Ascending aorta (tissue), 2 donors: ENCODE measurements at regions not wholly inside any gene's neighbourhood (a gene's known extent, or its start where the extent isn't known, plus 50 kb on each side); places are given as distances from the start of the nearest gene placed in this dataset.

Source experiments
- DNase-seq, 2 donors: peaks; one replicate each; pipeline ENCODE4 v3.0.0-alpha.2; 2019; ENCODE audit warnings: low spot score in 2 of 2
- H3K27ac ChIP-seq, 2 donors: fragments of 200-600 bp; sonication (generic); one replicate each; pipeline ENCODE4 v1.5.1; 2016 to 2017; ENCODE audit warnings: mild to moderate bottlenecking in 1 of 2
- H3K27me3 ChIP-seq: fragments of 200-600 bp; sonication (generic); one replicate; pipeline ENCODE4 v1.5.1; 2017
- H3K36me3 ChIP-seq, 2 donors: fragments of 200-600 bp; sonication (generic); one replicate each; pipeline ENCODE4 v1.5.1; 2016
- H3K4me1 ChIP-seq, 2 donors: fragments of 200-600 bp; sonication (generic); one replicate each; pipeline ENCODE4 v1.5.1; 2016 to 2017; ENCODE audit warnings: mild to moderate bottlenecking in 1 of 2
- H3K4me3 ChIP-seq, 2 donors: fragments of 200-600 bp; sonication (generic); one replicate each; pipeline ENCODE4 v1.5.1; 2016 to 2017; ENCODE audit warnings: mild to moderate bottlenecking in 1 of 2
- H3K9me3 ChIP-seq, 2 donors: fragments of 200-600 bp; sonication (generic); one replicate each; pipeline ENCODE4 v1.5.1; 2016
- CTCF ChIP-seq, 3 experiments: fragments of 200-600 bp in 2 of 3; fragments of 450-650 bp in 1 of 3; sonication (generic) in 2 of 3; IDR thresholded peaks; one replicate each; pipeline ENCODE4 v1.5.1; 2016 to 2019; ENCODE audit warnings: antibody characterized with exemption in 3 of 3, mild to moderate bottlenecking in 1 of 3, moderate library complexity in 1 of 3
- intact Hi-C: fragments of 100-400 bp; cut with DNase I; formaldehyde crosslinking; loops from one replicate; pipeline ENCODE4 v1.15.1; 2023

- Histone ChIP-seq H3K27me3 (no peaks in the 10 kb centered on the region), H3K9me3 (peaks cover 5 to 6% of the 10 kb centered on the region in 2 donors), H3K27ac (no peak overlapping the region), H3K4me1 (no peaks in the 10 kb centered on the region), H3K36me3 (no peaks in the 10 kb centered on the region), H3K4me3 (no peak overlapping the region)
- TF ChIP-seq CTCF (IDR thresholded peaks at IDR 0.05), result no peak
- DNase-seq, result no peak
- intact Hi-C loops, result no loop called here
Measured at GRCh38 chr11:70544774-70545609, 146.7 kb downstream of the CTTN start.

GRCh38 chr11:70545610-70545912 is 147.2 kb downstream of the CTTN start:
- Histone ChIP-seq H3K27ac (no peak overlapping the region), H3K27me3 (no peaks in the 10 kb centered on the region), H3K4me1 (no peaks in the 10 kb centered on the region), H3K4me3 (no peak overlapping the region), H3K9me3 (peaks cover 5 to 6% of the 10 kb centered on the region in 2 donors), H3K36me3 (no peaks in the 10 kb centered on the region)
- DNase-seq, result no peak
- TF ChIP-seq CTCF (IDR thresholded peaks at IDR 0.05), result no peak
- intact Hi-C loops, result no loop called here

- Histone ChIP-seq H3K27ac (no peak overlapping the region), H3K4me3 (no peak overlapping the region), H3K36me3 (no peaks in the 10 kb centered on the region), H3K27me3 (no peaks in the 10 kb centered on the region), H3K9me3 (peaks cover 5% of the 10 kb centered on the region in 2 donors), H3K4me1 (no peaks in the 10 kb centered on the region)
- no peak for DNase-seq
- TF ChIP-seq CTCF (IDR thresholded peaks at IDR 0.05), result no peak
- intact Hi-C loops, result no loop called here
Measured at GRCh38 chr11:70546191-70546940, 148.0 kb downstream of the CTTN start.

- DNase-seq, result no peak
- Histone ChIP-seq H3K27ac (no peak overlapping the region), H3K9me3 (no peaks in the 10 kb centered on the region), H3K4me1 (no peaks in the 10 kb centered on the region), H3K27me3 (no peaks in the 10 kb centered on the region), H3K36me3 (no peaks in the 10 kb centered on the region), H3K4me3 (no peak overlapping the region)
- TF ChIP-seq CTCF (IDR thresholded peaks at IDR 0.05), result no peak
- intact Hi-C loops, result no loop called here
Measured at GRCh38 chr11:70547386-70547785, 149.1 kb downstream of the CTTN start.

GRCh38 chr11:70547821-70548670 is 149.7 kb downstream of the CTTN start:
- H3K4me3 ChIP-seq, result no peak overlapping the region
- H3K4me1 ChIP-seq, result no peaks in the 10 kb centered on the region
- intact Hi-C loops, result no loop called here
- no peak for TF ChIP-seq CTCF (IDR thresholded peaks at IDR 0.05)
- no peak for DNase-seq
- H3K9me3 ChIP-seq, result no peaks in the 10 kb centered on the region
- H3K27me3 ChIP-seq, result no peaks in the 10 kb centered on the region
- H3K36me3 ChIP-seq, result no peaks in the 10 kb centered on the region
- H3K27ac ChIP-seq, result no peak overlapping the region
